ENCODE measurements at regions not wholly inside any gene's neighbourhood (a gene's known extent, or its start where the extent isn't known, plus 50 kb on each side); places are given as distances from the start of the nearest gene placed in this dataset.
"Not testable (repeated sequence)": the region's sequence is repeated elsewhere in the genome, so short reads cannot be mapped to it uniquely, and the experiment has no call there.

- DNase-seq (no peak), ATAC-seq (no peak)
- no peaks in the 10 kb centered on the region for H3K9me3 ChIP-seq
Measured at GRCh38 chr15:96858694-96859093, 528.2 kb downstream of the NR2F2 start.

GRCh38 chr15:96860741-96861140, 530.2 kb downstream of the NR2F2 start:
- no peak overlapping the region for H3K27ac ChIP-seq
- H3K9me3 ChIP-seq, result no peaks in the 10 kb centered on the region
- H3K4me3 ChIP-seq, result no peak overlapping the region
- no peaks in the 10 kb centered on the region for H3K27me3 ChIP-seq (ENCODE audit: low read depth)
- intact Hi-C loops (cut with DNase I), result no loop called here
- H3K4me1 ChIP-seq, result no peaks in the 10 kb centered on the region
- ATAC-seq, result no peak
- DNase-seq, result no peak
- TF ChIP-seq CTCF (IDR thresholded peaks at IDR 0.05), result no peak
- no peaks in the 10 kb centered on the region for H3K36me3 ChIP-seq

More at GRCh38 chr15:96858694-96859093, 528.2 kb downstream of the NR2F2 start:
- no peak overlapping the region for H3K27ac ChIP-seq
- no peak for TF ChIP-seq CTCF (IDR thresholded peaks at IDR 0.05)
- H3K4me1 ChIP-seq, result no peaks in the 10 kb centered on the region
- intact Hi-C loops (cut with DNase I), result no loop called here
- no peaks in the 10 kb centered on the region for H3K27me3 ChIP-seq (ENCODE audit: low read depth)
- H3K4me3 ChIP-seq, result no peak overlapping the region
- H3K36me3 ChIP-seq, result no peaks in the 10 kb centered on the region

GRCh38 chr15:96867992-96868391, 537.5 kb downstream of the NR2F2 start:
- Histone ChIP-seq H3K36me3 (no peaks in the 10 kb centered on the region), H3K4me1 (no peaks in the 10 kb centered on the region), H3K4me3 (no peak overlapping the region), H3K9me3 (no peaks in the 10 kb centered on the region), H3K27ac (no peak overlapping the region), H3K27me3 (ENCODE audit: low read depth) (peaks cover 4% of the 10 kb centered on the region)
- TF ChIP-seq CTCF (IDR thresholded peaks at IDR 0.05), result no peak
- ATAC-seq (no peak), DNase-seq (no peak)
- intact Hi-C loops (cut with DNase I), result no loop called here

GRCh38 chr15:96869122-96869521, 538.6 kb downstream of the NR2F2 start:
- H3K27ac ChIP-seq, result no peak overlapping the region
- no peaks in the 10 kb centered on the region for H3K4me1 ChIP-seq
- peaks cover 4% of the 10 kb centered on the region for H3K27me3 ChIP-seq (ENCODE audit: low read depth)
- DNase-seq (no peak), ATAC-seq (no peak)
- intact Hi-C loops (cut with DNase I), result no loop called here
- H3K9me3 ChIP-seq, result no peaks in the 10 kb centered on the region
- H3K36me3 ChIP-seq, result no peaks in the 10 kb centered on the region
- no peak for TF ChIP-seq CTCF (IDR thresholded peaks at IDR 0.05)
- H3K4me3 ChIP-seq, result no peak overlapping the region

- no peaks in the 10 kb centered on the region for H3K4me1 ChIP-seq
- intact Hi-C loops (cut with DNase I), result no loop called here
- peaks cover 4% of the 10 kb centered on the region for H3K27me3 ChIP-seq (ENCODE audit: low read depth)
- no peak for DNase-seq
- H3K9me3 ChIP-seq, result no peaks in the 10 kb centered on the region
- no peak overlapping the region for H3K4me3 ChIP-seq
- TF ChIP-seq CTCF (IDR thresholded peaks at IDR 0.05), result no peak
- ATAC-seq, result no peak
- H3K27ac ChIP-seq, result no peak overlapping the region
- no peaks in the 10 kb centered on the region for H3K36me3 ChIP-seq
Measured at GRCh38 chr15:96869790-96870189, 539.3 kb downstream of the NR2F2 start.

- peaks cover 4% of the 10 kb centered on the region for H3K27me3 ChIP-seq (ENCODE audit: low read depth)
- DNase-seq, result no peak
- H3K36me3 ChIP-seq, result no peaks in the 10 kb centered on the region
- peak; percentile 72 to 78 for ATAC-seq
- intact Hi-C loops (cut with DNase I), result no loop called here
- no peaks in the 10 kb centered on the region for H3K9me3 ChIP-seq
- no peaks in the 10 kb centered on the region for H3K4me1 ChIP-seq
- TF ChIP-seq CTCF (IDR thresholded peaks at IDR 0.05), result no peak
- H3K27ac ChIP-seq, result no peak overlapping the region
- no peak overlapping the region for H3K4me3 ChIP-seq
Measured at GRCh38 chr15:96870580-96870979, 540.1 kb downstream of the NR2F2 start.

GRCh38 chr15:96877442-96877841, 546.9 kb downstream of the NR2F2 start:
- H3K36me3 ChIP-seq; intact Hi-C loops (cut with DNase I); H3K9me3 ChIP-seq; DNase-seq; H3K4me1 ChIP-seq; ATAC-seq; H3K27ac ChIP-seq; H3K27me3 ChIP-seq (ENCODE audit: low read depth); H3K4me3 ChIP-seq: not testable (repeated sequence)
